G401 (cell line): ENCODE measurements at regions not wholly inside any gene's neighbourhood (a gene's known extent, or its start where the extent isn't known, plus 50 kb on each side); places are given as distances from the start of the nearest gene placed in this dataset.
A peak's percentile ranks its signal among the peaks of the same experiment; 100 is the strongest.
"Not testable (repeated sequence)": the region's sequence is repeated elsewhere in the genome, so short reads cannot be mapped to it uniquely, and the experiment has no call there.

Experiments
- DNase-seq: peaks from one replicate; pipeline ENCODE4 v3.0.0-alpha.2; 2015; ENCODE audit warnings: low spot score
- in situ Hi-C: cut with HindIII; loops from 2 replicates; pipeline ENCODE4 v1.10.0; 2016; ENCODE audit warnings: low sequenced_read_pairs, mixed read lengths

GRCh38 chr12:92237762-92238523, 92.3 kb upstream of the BTG1 start:
- in situ Hi-C loops, result no loop called here
- DNase-seq, result no peak

GRCh38 chr12:92237262-92237661, 91.6 kb upstream of the BTG1 start:
- DNase-seq, result no peak
- in situ Hi-C loops, result no loop called here

DNA sequence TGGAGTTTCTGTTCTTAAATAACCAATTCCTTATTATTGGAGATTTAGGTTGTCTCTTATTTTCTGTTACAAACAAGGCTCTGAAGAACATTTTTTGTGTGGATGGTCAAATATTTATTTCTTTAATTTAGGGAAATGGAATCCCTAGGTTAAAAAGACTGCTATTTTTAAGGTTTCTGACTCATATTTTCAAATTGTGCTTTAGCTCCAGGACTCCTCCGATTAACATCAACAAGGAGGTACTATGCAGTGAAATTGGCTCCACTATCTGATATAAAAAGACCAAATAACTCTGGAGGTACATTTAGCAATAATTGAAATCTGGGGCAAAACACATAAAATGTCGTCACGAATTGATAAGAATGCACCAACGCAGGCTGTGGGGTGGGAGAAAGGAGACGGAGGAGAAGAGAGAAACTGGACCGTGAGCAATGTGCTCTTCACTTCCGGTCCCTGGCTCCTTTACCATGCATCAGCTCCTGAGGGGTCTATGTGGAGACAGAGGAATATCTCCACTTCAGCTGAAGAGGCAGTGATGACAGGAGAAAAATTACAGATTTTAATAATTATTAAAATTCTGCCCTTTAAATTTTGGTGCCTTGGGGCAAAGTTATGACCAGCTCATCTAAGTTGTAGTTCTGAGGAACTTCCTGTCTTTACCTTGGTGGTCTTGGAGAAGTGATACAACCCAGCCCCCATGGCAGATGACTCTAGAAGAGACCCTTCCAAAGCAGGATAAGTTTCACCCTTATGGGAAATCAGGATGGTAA, 90.2 kb upstream of the BTG1 start:
- no peak for DNase-seq
- in situ Hi-C loops, result no loop called here

DNA sequence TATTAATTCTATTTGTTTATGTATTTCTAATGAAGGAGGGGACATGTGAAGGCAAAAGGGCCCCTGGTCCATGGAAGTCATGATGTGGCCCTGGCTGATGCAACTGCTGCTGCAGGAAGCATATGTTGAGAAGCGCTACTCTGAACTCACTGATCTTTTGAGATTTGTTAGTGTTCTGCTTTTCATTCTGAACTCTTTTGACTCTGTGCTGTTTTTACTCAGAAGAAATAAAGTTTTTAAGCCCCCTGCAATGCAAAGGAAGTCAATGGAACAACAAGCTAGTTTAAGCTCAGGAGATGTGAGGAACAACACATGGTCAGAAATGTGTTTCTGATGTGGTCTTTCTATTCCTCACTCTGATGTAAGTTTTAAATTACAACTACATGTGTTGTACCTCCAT, 88.9 kb upstream of the BTG1 start:
- DNase-seq, result no peak
- in situ Hi-C loops, result no loop called here

- in situ Hi-C loops, result no loop called here
- no peak for DNase-seq
These were observed 87.8 kb upstream of the BTG1 start for GRCh38 chr12:92233346-92234015.

GRCh38 chr12:92232371-92232932, 86.8 kb upstream of the BTG1 start:
- DNase-seq, in situ Hi-C loops: not testable (repeated sequence)

DNA sequence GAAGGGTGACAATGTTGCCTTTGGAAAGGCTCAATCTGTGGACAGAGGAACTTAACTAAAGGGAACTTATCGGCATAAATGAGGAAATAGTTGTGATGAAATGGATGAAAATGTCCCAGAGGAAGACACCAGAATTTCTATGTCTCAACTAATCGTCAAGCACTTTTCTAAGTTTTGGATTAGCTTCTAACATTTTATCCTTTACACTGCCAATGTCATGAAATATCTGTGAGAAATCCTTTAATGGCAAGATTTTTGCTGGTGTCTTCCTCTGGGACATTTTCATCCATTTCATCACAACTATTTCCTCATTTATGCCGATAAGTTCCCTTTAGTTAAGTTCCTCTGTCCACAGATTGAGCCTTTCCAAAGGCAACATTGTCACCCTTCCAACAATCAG, 86.3 kb upstream of the BTG1 start:
- in situ Hi-C loops, DNase-seq: not testable (repeated sequence)

- DNase-seq, in situ Hi-C loops: not testable (repeated sequence)
These were observed 85.9 kb upstream of the BTG1 start for GRCh38 chr12:92231532-92231931.

DNA sequence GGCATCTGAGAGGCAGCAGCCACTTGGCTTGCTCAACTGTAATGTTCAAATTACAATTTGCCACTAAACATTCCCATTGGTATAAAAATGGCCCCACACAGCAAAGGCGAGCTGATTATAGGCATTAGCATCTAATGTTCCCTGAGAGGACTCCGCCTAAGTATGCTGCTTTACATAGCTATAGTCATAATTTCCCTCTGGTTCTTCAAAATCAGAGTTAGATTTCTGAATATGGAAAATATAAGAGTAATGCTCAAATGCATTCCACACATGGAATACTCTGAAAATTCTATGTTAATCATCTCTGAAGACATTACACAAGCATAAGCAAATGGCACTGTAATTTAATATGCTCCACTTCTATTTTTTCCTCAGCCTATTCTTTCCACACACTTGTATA, 83.7 kb upstream of the BTG1 start:
- in situ Hi-C loops, result no loop called here
- no peak for DNase-seq

DNA sequence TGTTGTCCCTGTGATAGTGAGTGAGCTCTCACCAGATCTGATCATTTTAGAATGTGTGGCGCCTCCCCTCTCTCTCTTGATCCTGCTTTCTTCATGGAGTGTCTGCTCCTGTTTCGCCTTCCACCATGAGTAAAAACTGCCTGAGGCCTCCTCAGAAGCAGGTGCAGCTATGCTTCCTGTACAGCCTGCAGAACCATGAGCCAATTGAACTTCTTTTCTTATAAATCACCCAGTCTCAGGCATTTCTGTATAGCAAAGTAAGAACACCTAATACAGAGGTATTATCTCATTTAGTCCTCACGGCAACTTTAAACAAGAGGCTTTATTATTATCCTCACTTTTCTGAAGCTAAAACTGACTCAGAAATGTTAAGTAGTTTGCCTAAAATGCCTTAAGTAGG, 81.3 kb upstream of the BTG1 start:
- in situ Hi-C loops, result no loop called here

DNA sequence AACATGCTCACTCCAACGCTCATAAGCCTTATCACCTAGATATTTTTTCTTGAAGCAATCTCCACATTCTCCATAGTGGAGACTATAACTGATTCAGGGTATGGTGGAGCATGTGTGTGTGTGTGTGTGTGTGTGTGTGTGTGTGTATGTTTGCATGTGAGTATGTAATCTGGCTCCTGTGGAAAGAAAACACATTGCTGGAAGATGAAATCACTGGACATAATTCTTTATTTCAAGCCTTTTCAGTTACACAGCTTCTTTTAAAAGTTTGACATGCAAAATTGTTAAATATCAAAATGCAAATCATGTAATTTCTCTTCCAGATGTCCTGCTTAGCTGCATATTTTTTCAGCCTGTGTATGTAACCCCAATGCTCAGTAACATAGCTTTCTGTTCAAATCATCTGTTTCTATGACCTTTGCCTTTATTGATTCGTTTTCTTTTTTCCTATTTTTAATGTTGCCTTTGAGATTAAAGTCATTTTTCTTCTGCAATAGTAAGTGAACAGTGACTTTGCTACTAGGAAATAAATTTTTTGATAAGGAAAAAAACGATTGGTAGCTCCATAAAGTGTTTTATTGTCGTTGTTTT, 80.5 kb upstream of the BTG1 start:
- no peak for DNase-seq
- in situ Hi-C loops, result no loop called here

More for the DNA sequence above, 81.3 kb upstream of the BTG1 start:
- no peak for DNase-seq

GRCh38 chr12:92224685-92225331, 79.2 kb upstream of the BTG1 start:
- in situ Hi-C loops, result no loop called here

DNA sequence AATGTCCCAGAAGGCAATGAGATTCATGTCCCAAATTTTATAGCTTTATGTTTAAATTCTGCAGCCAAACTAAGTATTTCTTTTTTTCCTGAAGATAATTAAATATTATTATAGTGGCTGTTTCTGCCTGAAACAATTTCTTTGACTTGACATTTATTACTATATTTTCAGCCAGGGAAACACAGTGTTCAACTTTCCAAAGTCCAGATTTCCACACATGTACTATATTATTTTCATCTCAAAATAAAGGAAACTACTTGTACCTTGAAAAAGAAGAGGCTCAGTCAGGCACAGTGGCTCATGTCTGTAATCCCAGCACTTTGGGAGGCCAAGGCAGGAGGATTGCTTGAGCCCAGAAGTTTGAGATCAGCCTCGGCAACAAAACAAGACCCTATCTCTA, 77.8 kb upstream of the BTG1 start:
- in situ Hi-C loops, result no loop called here

More at GRCh38 chr12:92224685-92225331, 79.2 kb upstream of the BTG1 start:
- DNase-seq, result peak; percentile 24

GRCh38 chr12:92221656-92222315, 76.1 kb upstream of the BTG1 start:
- DNase-seq, result peak; percentile 80
- in situ Hi-C loops, result no loop called here

More for the DNA sequence above, 77.8 kb upstream of the BTG1 start:
- DNase-seq, result no peak

- in situ Hi-C loops, result no loop called here
- DNase-seq, result no peak
These were observed 72.9 kb upstream of the BTG1 start for GRCh38 chr12:92218394-92219077.

- in situ Hi-C loops, result no loop called here
- no peak for DNase-seq
These were observed 70.4 kb upstream of the BTG1 start for GRCh38 chr12:92216092-92216491.

GRCh38 chr12:92215358-92215757, 69.7 kb upstream of the BTG1 start:
- in situ Hi-C loops, result no loop called here
- DNase-seq, result no peak

- in situ Hi-C loops, result no loop called here
- DNase-seq, result no peak
These were observed 67.5 kb upstream of the BTG1 start for GRCh38 chr12:92213166-92213565.
